Coronary artery (tissue), 2 donors: ENCODE measurements at regions not wholly inside any gene's neighbourhood (a gene's known extent, or its start where the extent isn't known, plus 50 kb on each side); places are given as distances from the start of the nearest gene placed in this dataset.

Experiments used
- DNase-seq: peaks from one replicate; pipeline ENCODE4 v3.0.0-alpha.2; 2017; ENCODE audit warnings: low spot score
- H3K27ac ChIP-seq, 2 donors: fragments of 200-600 bp; sonication (generic); one replicate each; pipeline ENCODE4 v1.5.1; 2016 to 2019
- H3K4me3 ChIP-seq: fragments of 200-600 bp; sonication (generic); 2 replicates; pipeline ENCODE4 v1.5.1; 2016; ENCODE audit warnings: mild to moderate bottlenecking, moderate library complexity
- CTCF ChIP-seq: fragments of 200-600 bp; sonication (generic); IDR thresholded peaks from one replicate; pipeline ENCODE4 v1.5.1; 2019; ENCODE audit warnings: antibody characterized with exemption

- no peak for TF ChIP-seq CTCF
- no peak for DNase-seq
- H3K27ac ChIP-seq, result no peak overlapping the region
- H3K4me3 ChIP-seq, result no peak overlapping the region
Measured at GRCh38 chr1:78829644-78830043, 176.9 kb downstream of the ADGRL4 start.

- DNase-seq, result no peak
- Histone ChIP-seq H3K27ac (no peak overlapping the region), H3K4me3 (no peak overlapping the region)
- no peak for TF ChIP-seq CTCF
Measured at GRCh38 chr1:78830321-78830720, 176.2 kb downstream of the ADGRL4 start.

DNA sequence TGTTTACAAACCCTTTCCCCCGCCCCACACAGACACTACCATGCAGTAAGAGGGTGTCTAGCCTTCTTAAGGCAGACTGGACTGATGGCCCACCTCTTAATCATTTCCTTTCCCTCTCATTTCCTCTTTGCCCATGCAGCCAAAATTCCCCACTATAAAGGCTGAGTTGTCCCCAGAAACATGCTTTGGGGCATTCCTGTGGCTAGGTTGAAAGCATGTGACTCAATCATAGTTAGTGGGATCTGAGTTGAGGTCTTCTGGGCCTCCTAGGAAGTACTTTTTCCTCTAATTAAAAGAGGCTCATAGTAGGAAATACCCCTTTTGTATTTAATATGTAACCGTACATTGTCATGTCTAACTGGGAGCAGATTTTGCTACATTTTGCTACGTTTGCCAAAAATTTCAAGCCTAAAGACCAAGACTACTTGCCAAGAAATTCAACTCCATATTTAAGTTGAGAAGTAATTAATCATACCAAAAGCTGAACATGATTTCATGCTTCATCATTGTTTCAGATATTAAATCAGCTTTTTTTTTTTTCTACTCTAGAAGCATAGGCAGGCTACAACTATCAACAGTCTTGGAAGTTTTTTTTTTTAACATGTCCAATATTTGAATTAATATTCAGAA lies 174.7 kb downstream of the ADGRL4 start:
- Histone ChIP-seq H3K27ac (no peak overlapping the region), H3K4me3 (no peak overlapping the region)
- DNase-seq, result no peak
- no peak for TF ChIP-seq CTCF

DNA sequence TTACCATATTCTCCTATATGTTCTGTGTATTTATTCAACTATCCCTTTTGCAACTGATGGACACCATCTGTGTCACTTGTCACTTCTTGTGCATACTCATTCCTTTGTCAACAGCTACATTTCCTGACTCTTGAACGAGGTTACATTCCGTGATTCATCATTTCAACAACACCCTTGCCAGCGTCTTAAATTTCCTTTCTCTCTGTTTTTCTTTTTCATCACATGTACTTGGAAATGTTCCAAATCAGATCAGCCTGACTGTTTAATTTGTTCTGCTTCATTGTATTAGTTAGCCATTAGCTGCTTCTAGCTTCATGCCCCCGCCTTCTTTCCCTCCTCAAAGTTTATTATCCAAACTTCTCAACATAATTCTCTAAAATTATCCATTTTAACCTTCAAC lies 173.0 kb downstream of the ADGRL4 start:
- Histone ChIP-seq H3K4me3 (no peak overlapping the region), H3K27ac (no peak overlapping the region)
- TF ChIP-seq CTCF, result no peak
- no peak for DNase-seq

DNA sequence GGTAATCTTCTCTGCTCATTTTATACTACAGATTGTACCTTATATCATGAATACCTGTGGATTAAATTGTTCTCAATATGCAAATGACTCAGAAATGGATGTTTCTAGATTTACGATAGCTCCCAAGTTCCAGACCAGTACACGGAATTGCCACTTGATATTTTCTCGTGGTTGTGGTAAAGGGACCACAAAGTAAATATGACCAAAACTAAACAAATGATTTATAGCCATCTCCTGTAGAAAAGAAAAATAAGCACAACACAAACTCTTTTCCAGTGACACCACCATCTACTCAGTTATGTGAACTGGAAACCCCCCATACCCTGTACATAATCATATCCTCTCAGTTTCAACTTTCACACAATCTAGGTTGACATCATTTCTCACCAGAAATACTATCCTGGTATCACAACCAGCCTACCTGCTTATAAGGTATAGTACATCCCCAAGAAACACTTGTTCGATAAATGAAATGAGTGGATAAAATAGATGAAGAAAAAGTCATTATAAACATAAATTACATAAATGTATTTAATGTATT lies 172.3 kb downstream of the ADGRL4 start:
- no peak for DNase-seq
- Histone ChIP-seq H3K27ac (no peak overlapping the region), H3K4me3 (no peak overlapping the region)
- TF ChIP-seq CTCF, result no peak

- Histone ChIP-seq H3K27ac (no peak overlapping the region), H3K4me3 (no peak overlapping the region)
- TF ChIP-seq CTCF, result no peak
- DNase-seq, result no peak
Measured at GRCh38 chr1:78836726-78837125, 169.8 kb downstream of the ADGRL4 start.

GRCh38 chr1:78839704-78840277 lies 166.7 kb downstream of the ADGRL4 start:
- DNase-seq, result no peak
- no peak overlapping the region for H3K27ac ChIP-seq
- H3K4me3 ChIP-seq, result no peak overlapping the region
- peak; percentile 22 for TF ChIP-seq CTCF
